T-helper 9 cell (primary cell): ENCODE measurements at regions not wholly inside any gene's neighbourhood (a gene's known extent, or its start where the extent isn't known, plus 50 kb on each side); places are given as distances from the start of the nearest gene placed in this dataset.
"Not testable (repeated sequence)": the region's sequence is repeated elsewhere in the genome, so short reads cannot be mapped to it uniquely, and the experiment has no call there.

Experiments used
- DNase-seq: peaks from one replicate; pipeline ENCODE4 v3.0.0-alpha.2; 2020

DNA sequence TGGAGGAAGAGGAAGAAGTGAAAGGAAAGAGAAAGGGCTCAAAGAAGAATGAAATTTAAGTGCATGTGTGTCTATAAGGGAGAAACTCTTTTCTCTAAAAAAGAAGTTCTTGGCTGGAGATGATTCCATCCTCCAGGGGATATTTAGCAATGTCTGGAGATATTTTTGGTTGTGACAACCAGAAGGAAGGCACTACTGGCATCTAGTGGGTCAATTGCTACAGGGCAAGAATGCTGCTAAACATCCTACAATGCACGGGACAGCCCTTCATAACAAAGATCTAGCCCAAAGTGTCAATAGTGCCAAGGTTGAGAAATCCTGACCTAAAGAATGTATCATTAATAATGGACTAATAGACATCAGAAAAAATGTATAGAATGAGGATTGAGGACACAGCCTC is 57.4 kb upstream of the ST3GAL6 start:
- no peak for DNase-seq

DNA sequence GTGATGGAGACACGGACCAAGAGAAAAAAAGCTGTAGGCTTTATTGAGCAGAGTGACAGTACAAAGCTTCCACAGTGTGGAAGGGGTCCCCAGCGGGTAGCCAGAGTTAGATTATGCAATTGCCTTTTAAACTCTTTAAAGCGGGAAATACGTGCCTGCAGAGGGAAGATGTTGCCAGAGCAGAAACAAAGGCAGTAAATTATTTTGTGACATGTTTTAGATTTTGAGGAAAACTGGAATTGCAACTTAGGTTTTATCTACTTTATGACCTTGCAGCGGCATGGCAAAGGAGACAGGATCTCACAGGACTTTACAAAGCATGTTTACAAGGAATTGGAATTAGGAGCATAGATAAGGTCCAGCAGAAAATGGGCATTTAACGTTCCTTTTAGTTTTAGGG is 54.5 kb upstream of the ST3GAL6 start:
- not testable (repeated sequence) for DNase-seq

DNA sequence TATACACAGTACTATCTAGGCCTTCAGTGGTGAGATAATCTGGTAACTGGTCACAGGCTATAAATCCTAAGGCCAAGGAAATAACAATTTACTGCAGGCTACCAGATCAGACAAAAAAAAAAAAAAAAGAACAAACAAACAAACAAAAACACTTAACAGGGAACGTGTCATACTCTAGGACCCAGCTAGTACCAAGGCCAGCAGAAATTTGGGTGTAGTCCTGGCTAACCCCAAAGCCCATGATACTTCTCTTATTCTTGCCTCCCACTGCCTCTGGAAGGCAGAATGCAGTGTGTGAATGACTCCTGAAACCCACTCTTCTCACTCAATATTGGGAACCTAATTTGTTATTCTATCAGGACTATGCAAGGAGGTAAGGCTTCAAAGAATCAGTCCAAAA is 53.7 kb upstream of the ST3GAL6 start:
- DNase-seq, result no peak

DNA sequence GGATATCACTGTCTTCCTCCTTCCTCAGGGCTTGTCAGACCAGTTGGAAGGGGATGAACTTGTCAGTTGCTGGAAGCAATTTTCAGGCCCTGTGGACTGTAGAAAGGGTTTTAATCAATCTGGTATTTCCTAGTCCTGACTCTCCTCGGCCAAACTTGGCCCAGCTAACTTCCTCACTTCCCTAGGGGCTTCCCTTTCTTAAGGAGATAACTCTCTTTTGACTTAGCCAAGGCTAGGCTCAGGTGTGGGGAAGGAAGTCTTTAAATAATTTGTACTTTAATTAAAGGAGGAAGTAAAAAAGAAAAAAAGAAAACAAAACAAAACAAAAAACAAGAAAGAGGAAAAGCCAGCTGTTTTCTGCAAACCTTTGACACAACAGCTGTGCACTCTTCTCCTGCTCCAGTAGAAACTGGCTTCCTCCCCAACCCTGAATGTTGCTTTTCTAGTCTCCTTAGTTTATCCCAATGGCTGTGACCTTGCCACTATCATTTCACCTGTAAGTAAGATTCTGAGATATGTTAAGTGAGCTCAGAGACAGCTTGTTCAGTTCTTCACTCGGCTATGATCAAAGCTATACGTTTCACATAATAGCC is 53.0 kb upstream of the ST3GAL6 start:
- no peak for DNase-seq

DNA sequence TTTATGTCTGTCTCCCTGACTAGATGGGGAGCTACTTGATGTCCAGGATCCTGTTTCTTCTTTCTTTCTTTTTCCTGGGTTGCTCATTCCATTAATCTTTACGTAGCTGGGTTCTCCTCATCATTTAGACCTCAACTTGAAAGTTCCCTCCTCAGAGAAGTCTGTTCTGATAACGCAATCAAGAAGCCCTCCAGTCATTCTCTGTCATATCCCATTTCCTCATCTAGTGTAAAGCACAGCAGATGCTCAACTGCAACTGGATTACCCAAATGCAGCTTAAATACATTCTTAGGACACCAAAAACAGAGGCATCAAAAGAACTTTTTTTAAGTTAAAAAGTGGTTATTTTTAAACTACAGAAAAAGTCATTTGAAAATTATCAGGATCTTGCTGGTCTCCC is 51.7 kb upstream of the ST3GAL6 start:
- DNase-seq, result no peak

DNA sequence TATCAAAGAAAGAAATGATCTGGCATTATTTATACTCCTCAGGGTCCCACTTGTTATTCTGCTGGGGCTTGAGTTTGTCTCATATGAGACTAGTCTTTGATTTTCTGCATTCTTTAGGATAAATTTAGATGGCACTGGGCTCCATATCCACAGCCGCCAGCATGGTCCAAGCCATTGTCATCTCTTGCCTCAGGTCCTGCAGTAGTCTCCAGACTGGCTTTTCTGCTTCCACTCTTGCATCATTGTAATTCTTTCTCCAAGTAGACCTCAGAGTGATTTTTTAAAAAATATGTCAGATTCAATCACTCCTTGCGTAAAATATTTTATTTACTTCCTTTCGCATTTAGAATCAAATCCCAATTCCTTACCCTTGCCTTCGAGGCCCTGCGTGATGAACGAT is 50.4 kb upstream of the ST3GAL6 start:
- DNase-seq, result no peak

DNA sequence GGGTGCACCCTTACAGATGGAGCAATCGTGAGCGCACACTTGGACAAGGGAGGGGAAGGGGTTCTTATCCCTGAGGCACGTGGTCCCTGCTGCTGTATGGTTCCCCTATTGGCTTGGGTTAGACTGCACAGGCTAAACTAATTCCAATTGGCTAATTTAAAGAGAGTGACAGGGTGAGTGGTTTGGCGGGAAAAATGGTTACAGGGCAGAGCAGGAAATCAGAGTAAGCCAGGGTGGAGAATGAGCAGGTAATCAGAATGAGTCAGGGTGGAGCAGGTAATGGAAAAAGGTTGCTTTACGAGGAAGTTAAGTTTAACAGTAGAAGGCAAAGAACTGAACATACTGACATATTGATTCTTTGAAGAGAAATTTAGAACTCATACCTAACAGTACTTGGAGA is 49.8 kb upstream of the ST3GAL6 start:
- not testable (repeated sequence) for DNase-seq
